T-cell (primary cell): ENCODE measurements at regions not wholly inside any gene's neighbourhood (a gene's known extent, or its start where the extent isn't known, plus 50 kb on each side); places are given as distances from the start of the nearest gene placed in this dataset.

Experiments used
- ATAC-seq, 4 experiments: fragments of 200-7000 bp in 3 of 4; fragments of 150-1000 bp in 1 of 4; cut with Tn5 transposase; replicated peaks in 1 of 4; 1 replicate in 3 of 4; 2 replicates in 1 of 4; pipeline ENCODE4 v1.10.0; 2021; ENCODE audit warnings: moderate library complexity in 3 of 4, mild to moderate bottlenecking in 2 of 4, moderate number of reproducible peaks in 1 of 4
- CTCF ChIA-PET, 2 donors: fragments of 300-600 bp; sonication (Branson Sonifier 250); formaldehyde crosslinking; loops; one replicate each; lab custom pipeline; 2022; ENCODE audit warnings: antibody characterized with exemption in 2 of 2; lab: Charles Lee
- POLR2A ChIA-PET, 2 donors: fragments of 300-600 bp; sonication (Branson Sonifier 250); formaldehyde crosslinking; loops; one replicate each; lab custom pipeline; 2022; ENCODE audit warnings: antibody characterized with exemption in 2 of 2; lab: Charles Lee
- DNase-seq, 35 experiments: peaks; one replicate each; pipeline versions ENCODE4 v3.0.0 to v3.0.0-alpha.2; 2013 to 2023
- H3K27ac ChIP-seq: one replicate; pipeline ENCODE4 v1.5.1; 2013; ENCODE audit warnings: low read length
- H3K27me3 ChIP-seq, 2 experiments: replicated peaks in 1 of 2; 1 replicate in 1 of 2; 2 replicates in 1 of 2; pipeline versions ENCODE4 v1.6.1 to v1.7.0; 2013; ENCODE audit warnings: low read length in 1 of 2, mixed read lengths in 1 of 2; ENCODE audit not compliant: control insufficient read depth in 2 of 2, insufficient read depth in 2 of 2; ENCODE audit errors: extremely low read depth in 1 of 2
- H3K36me3 ChIP-seq, 2 donors: 1 replicate in 1 of 2; 2 replicates in 1 of 2; pipeline versions ENCODE4 v1.6.1 to v1.7.0; 2013; ENCODE audit warnings: low read length in 1 of 2; ENCODE audit not compliant: control insufficient read depth in 2 of 2, insufficient read depth in 1 of 2; ENCODE audit errors: extremely low read depth in 1 of 2
- H3K4me1 ChIP-seq, 2 experiments: 1 replicate in 1 of 2; 2 replicates in 1 of 2; pipeline versions ENCODE4 v1.6.1 to v1.7.0; 2013; ENCODE audit warnings: low read length in 2 of 2, mixed read lengths in 1 of 2; ENCODE audit not compliant: insufficient read depth in 2 of 2, control insufficient read depth in 1 of 2; ENCODE audit errors: extremely low read depth in 1 of 2
- H3K4me3 ChIP-seq, 2 donors: 1 replicate in 1 of 2; 2 replicates in 1 of 2; pipeline versions ENCODE4 v1.5.1 to v1.7.0; 2013; ENCODE audit warnings: mild to moderate bottlenecking in 2 of 2, low read length in 1 of 2, moderate library complexity in 1 of 2; ENCODE audit not compliant: control insufficient read depth in 1 of 2; ENCODE audit errors: extremely low read depth in 1 of 2
- H3K9me3 ChIP-seq: 2 replicates; pipeline ENCODE4 v1.7.0; 2013
- H3K27ac Mint-ChIP-seq, 2 donors: one replicate each; pipeline ENCODE4 v1.8.0; 2020 to 2021; ENCODE audit warnings: mild to moderate bottlenecking in 2 of 2, mixed read lengths in 2 of 2
- H3K27me3 Mint-ChIP-seq, 2 donors: one replicate each; pipeline ENCODE4 v1.8.0; 2021 to 2022; ENCODE audit warnings: mixed read lengths in 2 of 2
- H3K36me3 Mint-ChIP-seq: one replicate; pipeline ENCODE4 v1.8.0; 2021; ENCODE audit warnings: mixed read lengths
- H3K4me1 Mint-ChIP-seq, 3 donors: one replicate each; pipeline ENCODE4 v1.8.0; 2020 to 2022; ENCODE audit warnings: mixed read lengths in 3 of 3, mild to moderate bottlenecking in 1 of 3
- H3K4me3 Mint-ChIP-seq, 3 donors: one replicate each; pipeline ENCODE4 v1.8.0; 2020 to 2022; ENCODE audit warnings: mild to moderate bottlenecking in 3 of 3, mixed read lengths in 3 of 3, moderate library complexity in 3 of 3
- H3K9me3 Mint-ChIP-seq, 3 donors: one replicate each; pipeline ENCODE4 v1.8.0; 2020 to 2022; ENCODE audit warnings: mixed read lengths in 3 of 3
- WGBS: methylation state at CpG from one replicate; pipeline ENCODE4 v1.1.5; 2013; ENCODE audit warnings: missing lambda C conversion rate; ENCODE audit not compliant: insufficient coverage; 5-methylcytosine and 5-hydroxymethylcytosine counted together

- Histone ChIP-seq H3K9me3 (no peaks in the 10 kb centered on the region), H3K36me3 (no peaks in the 10 kb centered on the region), H3K27me3 (no peaks in the 10 kb centered on the region), H3K4me1 (no peaks in the 10 kb centered on the region), H3K4me3 (no peak overlapping the region), H3K27ac (no peak overlapping the region)
- no peaks in the 10 kb centered on the region for H3K9me3 Mint-ChIP-seq
- 81% methylated on average over 3 of the region's 3 CpGs for WGBS
- no peak for ATAC-seq
- H3K27ac Mint-ChIP-seq: no peak overlapping the region
- CTCF ChIA-PET: no interaction called here
- H3K27me3 Mint-ChIP-seq: peaks cover 0 to 4% of the 10 kb centered on the region in 2 donors
- H3K36me3 Mint-ChIP-seq: no peaks in the 10 kb centered on the region
- POLR2A ChIA-PET: no interaction called here
- no peak overlapping the region for H3K4me3 Mint-ChIP-seq
- DNase-seq: no peak
- H3K4me1 Mint-ChIP-seq: no peaks in the 10 kb centered on the region
These were observed 112.5 kb upstream of the MAP9 start for GRCh38 chr4:155489271-155489670.

- Histone ChIP-seq H3K9me3 (no peaks in the 10 kb centered on the region), H3K36me3 (no peaks in the 10 kb centered on the region), H3K4me1 (no peaks in the 10 kb centered on the region), H3K27ac (no peak overlapping the region), H3K4me3 (no peak overlapping the region), H3K27me3 (no peaks in the 10 kb centered on the region)
- H3K4me3 Mint-ChIP-seq: no peak overlapping the region
- H3K27me3 Mint-ChIP-seq: peaks cover 0 to 8% of the 10 kb centered on the region in 2 donors
- ATAC-seq (no peak), DNase-seq (no peak)
- H3K4me1 Mint-ChIP-seq: no peaks in the 10 kb centered on the region
- WGBS: no CpG with 5 or more reads among the region's 2 CpGs
- no peaks in the 10 kb centered on the region for H3K9me3 Mint-ChIP-seq
- ChIA-PET CTCF (interaction anchor here in 1 of 2 donors (0.5 kb wide), 1 partner anchor 35 kb away, joined by 3 read pairs; no protein-coding TSS in a partner anchor), POLR2A (no interaction called here)
- H3K36me3 Mint-ChIP-seq: no peaks in the 10 kb centered on the region
- no peak overlapping the region for H3K27ac Mint-ChIP-seq
These were observed 111.9 kb upstream of the MAP9 start for GRCh38 chr4:155488691-155489090.

GRCh38 chr4:155487210-155487609, 110.4 kb upstream of the MAP9 start:
- Histone ChIP-seq H3K36me3 (no peaks in the 10 kb centered on the region), H3K4me1 (no peaks in the 10 kb centered on the region), H3K9me3 (no peaks in the 10 kb centered on the region), H3K27ac (no peak overlapping the region), H3K4me3 (no peak overlapping the region), H3K27me3 (no peaks in the 10 kb centered on the region)
- CTCF ChIA-PET: no interaction called here
- Mint-ChIP-seq H3K4me1 (no peaks in the 10 kb centered on the region), H3K9me3 (no peaks in the 10 kb centered on the region), H3K4me3 (no peak overlapping the region), H3K27ac (no peak overlapping the region), H3K36me3 (no peaks in the 10 kb centered on the region), H3K27me3 (peaks cover 0 to 8% of the 10 kb centered on the region in 2 donors)
- no peak for ATAC-seq
- no peak for DNase-seq
- POLR2A ChIA-PET: no interaction called here

GRCh38 chr4:155481150-155481549, 104.4 kb upstream of the MAP9 start:
- Mint-ChIP-seq H3K4me1 (no peaks in the 10 kb centered on the region), H3K36me3 (no peaks in the 10 kb centered on the region), H3K9me3 (no peaks in the 10 kb centered on the region), H3K4me3 (no peak overlapping the region), H3K27me3 (peaks cover 0 to 6% of the 10 kb centered on the region in 2 donors), H3K27ac (no peak overlapping the region)
- H3K9me3 ChIP-seq: no peaks in the 10 kb centered on the region
- H3K27me3 ChIP-seq: no peaks in the 10 kb centered on the region
- DNase-seq (no peak), ATAC-seq (no peak)
- no peaks in the 10 kb centered on the region for H3K36me3 ChIP-seq
- no peak overlapping the region for H3K27ac ChIP-seq
- no peak overlapping the region for H3K4me3 ChIP-seq
- no CpG with 5 or more reads among the region's 4 CpGs for WGBS
- H3K4me1 ChIP-seq: no peaks in the 10 kb centered on the region
- ChIA-PET POLR2A (no interaction called here), CTCF (no interaction called here)

GRCh38 chr4:155479835-155480234, 103.1 kb upstream of the MAP9 start:
- Mint-ChIP-seq H3K27ac (no peak overlapping the region), H3K4me3 (no peak overlapping the region), H3K27me3 (peaks cover 0 to 4% of the 10 kb centered on the region in 2 donors), H3K9me3 (no peaks in the 10 kb centered on the region), H3K4me1 (no peaks in the 10 kb centered on the region), H3K36me3 (no peaks in the 10 kb centered on the region)
- ChIA-PET CTCF (no interaction called here), POLR2A (no interaction called here)
- Histone ChIP-seq H3K4me1 (no peaks in the 10 kb centered on the region), H3K27ac (no peak overlapping the region), H3K36me3 (no peaks in the 10 kb centered on the region), H3K9me3 (no peaks in the 10 kb centered on the region), H3K4me3 (no peak overlapping the region), H3K27me3 (no peaks in the 10 kb centered on the region)
- no peak for ATAC-seq
- no CpG with 5 or more reads among the region's 1 CpG for WGBS
- DNase-seq: no peak

- ChIA-PET POLR2A (no interaction called here), CTCF (no interaction called here)
- no peaks in the 10 kb centered on the region for H3K27me3 ChIP-seq
- no peak for DNase-seq
- peaks cover 0 to 2% of the 10 kb centered on the region in 2 donors for H3K27me3 Mint-ChIP-seq
- no peaks in the 10 kb centered on the region for H3K36me3 Mint-ChIP-seq
- no peaks in the 10 kb centered on the region for H3K36me3 ChIP-seq
- WGBS: 100% methylated on average over 1 of the region's 3 CpGs
- no peaks in the 10 kb centered on the region for H3K9me3 Mint-ChIP-seq
- no peaks in the 10 kb centered on the region for H3K4me1 ChIP-seq
- H3K4me1 Mint-ChIP-seq: no peaks in the 10 kb centered on the region
- no peak overlapping the region for H3K4me3 Mint-ChIP-seq
- ATAC-seq: no peak
- no peak overlapping the region for H3K27ac Mint-ChIP-seq
- H3K4me3 ChIP-seq: no peak overlapping the region
- H3K9me3 ChIP-seq: no peaks in the 10 kb centered on the region
- no peak overlapping the region for H3K27ac ChIP-seq
These were observed 101.6 kb upstream of the MAP9 start for GRCh38 chr4:155478336-155478835.

- H3K27me3 Mint-ChIP-seq: peaks cover 0 to 4% of the 10 kb centered on the region in 2 donors
- Histone ChIP-seq H3K4me3 (no peak overlapping the region), H3K27ac (no peak overlapping the region), H3K36me3 (no peaks in the 10 kb centered on the region), H3K27me3 (no peaks in the 10 kb centered on the region), H3K4me1 (no peaks in the 10 kb centered on the region), H3K9me3 (no peaks in the 10 kb centered on the region)
- DNase-seq (no peak), ATAC-seq (no peak)
- H3K36me3 Mint-ChIP-seq: no peaks in the 10 kb centered on the region
- H3K9me3 Mint-ChIP-seq: no peaks in the 10 kb centered on the region
- H3K27ac Mint-ChIP-seq: no peak overlapping the region
- no peaks in the 10 kb centered on the region for H3K4me1 Mint-ChIP-seq
- ChIA-PET POLR2A (no interaction called here), CTCF (interaction anchor here in 1 of 2 donors (0.7 kb wide), 1 partner anchor 237 kb away, joined by 9 read pairs; no protein-coding TSS in a partner anchor)
- WGBS: no CpG with 5 or more reads among the region's 5 CpGs
- no peak overlapping the region for H3K4me3 Mint-ChIP-seq
These were observed 98.0 kb upstream of the MAP9 start for GRCh38 chr4:155474758-155475157.
